Progenitor cell of endocrine pancreas (in vitro differentiated cells): ENCODE measurements at regions not wholly inside any gene's neighbourhood (a gene's known extent, or its start where the extent isn't known, plus 50 kb on each side); places are given as distances from the start of the nearest gene placed in this dataset.

Experiments
- DNase-seq: peaks from one replicate; pipeline ENCODE4 v3.0.0; 2021; ENCODE audit warnings: low spot score; ENCODE audit not compliant: unreplicated experiment
- H3K27ac Mint-ChIP-seq: 2 replicates; pipeline ENCODE4 v1.8.0; 2021; ENCODE audit warnings: mild to moderate bottlenecking, moderate library complexity, mixed read lengths
- H3K27me3 Mint-ChIP-seq: 2 replicates; pipeline ENCODE4 v1.8.0; 2021; ENCODE audit warnings: mixed read lengths
- H3K36me3 Mint-ChIP-seq: 2 replicates; pipeline ENCODE4 v1.8.0; 2022; ENCODE audit warnings: mixed read lengths; ENCODE audit not compliant: insufficient read depth
- H3K4me1 Mint-ChIP-seq: 2 replicates; pipeline ENCODE4 v1.8.0; 2021; ENCODE audit warnings: low read depth, mixed read lengths
- H3K4me3 Mint-ChIP-seq: 2 replicates; pipeline ENCODE4 v1.8.0; 2021; ENCODE audit warnings: low read depth, mild to moderate bottlenecking, moderate library complexity, mixed read lengths
- H3K9me3 Mint-ChIP-seq: 2 replicates; pipeline ENCODE4 v1.8.0; 2021; ENCODE audit warnings: low read depth, mixed read lengths
- TF ChIP-seq, protein P1 (sequence below): fragments of 200-600 bp; sonication (generic); IDR thresholded peaks from one replicate; pipeline ENCODE4 v1.5.0; 2021; ENCODE audit warnings: antibody characterized with exemption, mild to moderate bottlenecking; ENCODE audit not compliant: unreplicated experiment

DNA sequence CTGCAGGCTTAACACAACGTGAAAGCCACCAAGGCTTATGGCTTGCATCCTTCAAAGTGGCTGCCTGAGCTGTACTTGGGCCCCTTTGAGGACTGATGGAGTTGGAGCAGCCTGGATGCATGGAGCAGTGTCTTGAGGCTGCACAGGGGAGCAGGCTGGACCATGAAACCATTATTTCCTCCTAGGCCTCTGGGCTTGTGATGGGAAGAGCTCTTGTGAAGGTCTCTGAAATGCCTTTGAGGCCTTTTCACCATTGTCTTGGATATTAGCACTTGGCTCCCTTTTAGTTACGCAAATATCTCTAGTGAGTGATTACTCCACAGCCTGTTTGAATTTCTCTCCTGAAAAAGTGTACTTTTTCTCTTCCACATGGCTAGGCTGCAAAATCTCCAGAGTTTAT is 201.2 kb upstream of the NPY start:
- DNase-seq = no peak
- peaks cover 13% of the 10 kb centered on the region for H3K9me3 Mint-ChIP-seq
- H3K36me3 Mint-ChIP-seq = no peaks in the 10 kb centered on the region
- TF ChIP-seq, protein P1, sequence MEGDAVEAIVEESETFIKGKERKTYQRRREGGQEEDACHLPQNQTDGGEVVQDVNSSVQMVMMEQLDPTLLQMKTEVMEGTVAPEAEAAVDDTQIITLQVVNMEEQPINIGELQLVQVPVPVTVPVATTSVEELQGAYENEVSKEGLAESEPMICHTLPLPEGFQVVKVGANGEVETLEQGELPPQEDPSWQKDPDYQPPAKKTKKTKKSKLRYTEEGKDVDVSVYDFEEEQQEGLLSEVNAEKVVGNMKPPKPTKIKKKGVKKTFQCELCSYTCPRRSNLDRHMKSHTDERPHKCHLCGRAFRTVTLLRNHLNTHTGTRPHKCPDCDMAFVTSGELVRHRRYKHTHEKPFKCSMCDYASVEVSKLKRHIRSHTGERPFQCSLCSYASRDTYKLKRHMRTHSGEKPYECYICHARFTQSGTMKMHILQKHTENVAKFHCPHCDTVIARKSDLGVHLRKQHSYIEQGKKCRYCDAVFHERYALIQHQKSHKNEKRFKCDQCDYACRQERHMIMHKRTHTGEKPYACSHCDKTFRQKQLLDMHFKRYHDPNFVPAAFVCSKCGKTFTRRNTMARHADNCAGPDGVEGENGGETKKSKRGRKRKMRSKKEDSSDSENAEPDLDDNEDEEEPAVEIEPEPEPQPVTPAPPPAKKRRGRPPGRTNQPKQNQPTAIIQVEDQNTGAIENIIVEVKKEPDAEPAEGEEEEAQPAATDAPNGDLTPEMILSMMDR = no peak
- H3K27me3 Mint-ChIP-seq = no peaks in the 10 kb centered on the region
- no peaks in the 10 kb centered on the region for H3K4me1 Mint-ChIP-seq
- no peak overlapping the region for H3K4me3 Mint-ChIP-seq
- no peak overlapping the region for H3K27ac Mint-ChIP-seq

DNA sequence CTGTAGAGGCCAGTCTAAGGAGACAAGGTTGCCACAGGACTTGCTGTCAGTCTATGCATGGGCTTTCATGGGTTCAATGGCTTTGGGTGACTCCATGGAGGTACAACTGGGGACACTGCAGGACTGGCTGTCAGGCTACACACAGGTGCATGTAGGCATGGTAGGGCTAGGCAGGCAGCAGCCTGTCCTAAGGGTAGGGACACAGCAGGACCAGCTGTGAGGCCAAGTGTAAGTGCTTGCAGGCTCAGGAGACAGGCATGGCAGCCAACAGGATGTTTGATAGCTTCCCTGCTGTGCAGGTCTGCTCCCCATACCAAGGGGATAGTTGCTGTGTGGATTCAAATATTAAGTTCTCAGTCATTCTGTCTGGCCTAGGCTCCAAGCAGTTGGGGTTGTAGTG is 181.0 kb upstream of the NPY start:
- Mint-ChIP-seq H3K36me3 (no peaks in the 10 kb centered on the region), H3K4me1 (no peaks in the 10 kb centered on the region)
- no peak for DNase-seq

DNA sequence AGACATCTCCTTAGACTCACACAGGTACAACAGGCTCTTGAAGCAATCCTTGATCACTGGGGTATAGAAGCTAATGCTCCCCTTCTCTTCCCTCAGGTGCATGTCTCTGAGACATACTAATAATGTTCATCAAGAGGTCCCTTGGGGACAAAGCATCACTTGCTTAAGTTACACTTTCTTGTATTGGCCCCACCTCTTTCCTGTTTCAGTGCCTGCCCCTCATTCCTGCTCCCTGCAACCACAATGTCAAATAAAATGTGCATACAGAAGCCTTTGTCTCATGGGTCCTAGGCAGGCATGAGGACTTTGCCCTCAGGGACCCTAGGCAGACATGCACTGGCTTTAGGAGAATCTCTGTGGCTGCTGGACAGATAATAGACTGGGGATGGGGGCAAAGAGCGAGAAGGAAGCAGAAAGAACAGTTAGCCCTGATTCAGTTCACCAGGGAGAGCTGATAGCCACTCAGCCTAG is 175.0 kb upstream of the NPY start:
- Mint-ChIP-seq H3K27me3 (no peaks in the 10 kb centered on the region), H3K27ac (no peak overlapping the region), H3K36me3 (no peaks in the 10 kb centered on the region), H3K4me3 (no peak overlapping the region), H3K4me1 (peaks cover 7% of the 10 kb centered on the region), H3K9me3 (no peaks in the 10 kb centered on the region)
- no peak for DNase-seq
- TF ChIP-seq, protein P1 = no peak

More for the DNA sequence above, 181.0 kb upstream of the NPY start:
- peaks cover 8% of the 10 kb centered on the region for H3K9me3 Mint-ChIP-seq
- H3K27me3 Mint-ChIP-seq = no peaks in the 10 kb centered on the region
- H3K4me3 Mint-ChIP-seq = no peak overlapping the region
- H3K27ac Mint-ChIP-seq = no peak overlapping the region
- TF ChIP-seq, protein P1 = no peak

DNA sequence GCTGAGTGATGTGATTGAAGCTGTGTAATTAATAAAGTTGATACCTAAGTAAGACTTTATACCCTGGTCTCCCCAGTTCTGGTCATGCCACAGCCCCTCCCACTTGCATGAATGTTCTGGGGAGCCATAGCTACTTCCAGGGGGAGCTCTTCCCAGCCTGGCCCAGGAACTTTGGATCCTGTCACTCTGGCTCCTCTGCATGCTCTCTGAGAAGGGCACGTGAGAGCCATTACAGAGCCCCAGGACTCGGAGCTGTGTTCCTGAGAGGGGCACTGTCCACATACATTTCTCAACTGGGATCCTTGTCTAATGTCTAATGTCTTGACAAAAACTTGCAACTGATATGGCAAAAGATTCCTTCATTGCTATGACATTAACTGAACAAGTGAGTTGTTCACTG is 173.9 kb upstream of the NPY start:
- Mint-ChIP-seq H3K9me3 (no peaks in the 10 kb centered on the region), H3K27ac (no peak overlapping the region), H3K4me3 (no peak overlapping the region), H3K36me3 (no peaks in the 10 kb centered on the region), H3K27me3 (no peaks in the 10 kb centered on the region), H3K4me1 (peaks cover 7% of the 10 kb centered on the region)
- TF ChIP-seq, protein P1 = no peak
- DNase-seq = no peak

DNA sequence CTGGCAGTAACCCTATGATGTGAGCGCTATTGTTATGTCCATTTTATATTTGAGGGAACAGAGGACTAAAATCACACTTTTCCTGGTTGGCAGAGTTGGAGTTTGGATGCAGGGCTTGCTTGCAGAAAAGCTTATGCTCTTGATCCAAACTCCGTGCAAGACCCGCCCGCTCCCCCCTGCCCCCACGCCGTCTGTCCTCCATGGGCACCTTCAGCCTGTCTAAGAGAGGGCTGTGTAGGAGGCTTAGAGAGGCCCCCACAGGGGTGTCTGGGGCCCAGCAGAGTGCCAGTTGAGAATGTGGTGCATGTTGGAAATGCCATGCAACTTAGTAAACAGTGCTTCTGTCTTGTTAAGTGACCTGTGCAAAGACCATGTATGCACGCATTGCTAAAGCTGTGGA is 170.5 kb upstream of the NPY start:
- H3K4me1 Mint-ChIP-seq = peaks cover 7% of the 10 kb centered on the region
- H3K9me3 Mint-ChIP-seq = peaks cover 4% of the 10 kb centered on the region
- no peaks in the 10 kb centered on the region for H3K36me3 Mint-ChIP-seq
- H3K27me3 Mint-ChIP-seq = no peaks in the 10 kb centered on the region
- H3K4me3 Mint-ChIP-seq = no peak overlapping the region
- no peak for DNase-seq
- TF ChIP-seq, protein P1 = no peak
- no peak overlapping the region for H3K27ac Mint-ChIP-seq
